ENCODE measurements at regions not wholly inside any gene's neighbourhood (a gene's known extent, or its start where the extent isn't known, plus 50 kb on each side); places are given as distances from the start of the nearest gene placed in this dataset.

DNA sequence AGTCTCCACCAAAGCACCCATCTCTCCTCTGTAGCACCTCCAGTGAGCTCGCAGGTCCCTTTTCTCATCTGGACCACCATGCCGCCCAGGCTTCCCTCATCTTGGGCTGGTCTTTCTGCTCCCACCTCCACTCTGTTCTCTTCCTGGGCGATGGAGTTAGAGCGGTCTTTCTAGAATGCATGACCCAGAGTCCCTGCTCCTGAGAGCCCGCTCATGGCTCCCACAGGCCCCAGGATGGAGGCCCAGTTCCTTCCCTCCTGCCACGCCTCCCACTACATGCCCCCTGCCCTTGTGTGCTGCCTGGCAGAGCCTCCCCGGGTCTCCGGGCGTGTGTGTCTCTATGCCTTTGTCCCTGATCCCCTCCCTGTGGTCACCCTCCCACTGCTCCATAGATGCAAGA is 100.7 kb upstream of the RTL1 start:
- no peak for DNase-seq (ENCODE audit: low read depth in 2 of 2)

GRCh38 chr14:101004954-101005353 is 101.4 kb upstream of the RTL1 start:
- no peak for DNase-seq (ENCODE audit: low read depth in 2 of 2)

- no peak for DNase-seq (ENCODE audit: low read depth in 2 of 2)
These were observed 101.9 kb upstream of the RTL1 start for GRCh38 chr14:101005447-101005846.

- no peak for DNase-seq (ENCODE audit: low read depth in 2 of 2)
These were observed 102.5 kb upstream of the RTL1 start for GRCh38 chr14:101006008-101006407.

GRCh38 chr14:101007004-101007614 is 103.6 kb upstream of the RTL1 start:
- DNase-seq (ENCODE audit: low read depth in 2 of 2) = no peak

GRCh38 chr14:101007765-101008164 is 104.2 kb upstream of the RTL1 start:
- no peak for DNase-seq (ENCODE audit: low read depth in 2 of 2)

- no peak for DNase-seq (ENCODE audit: low read depth in 2 of 2)
These were observed 104.7 kb upstream of the RTL1 start for GRCh38 chr14:101008196-101008595.

GRCh38 chr14:101008631-101009336 is 105.3 kb upstream of the RTL1 start:
- DNase-seq (ENCODE audit: low read depth in 2 of 2) = no peak

DNA sequence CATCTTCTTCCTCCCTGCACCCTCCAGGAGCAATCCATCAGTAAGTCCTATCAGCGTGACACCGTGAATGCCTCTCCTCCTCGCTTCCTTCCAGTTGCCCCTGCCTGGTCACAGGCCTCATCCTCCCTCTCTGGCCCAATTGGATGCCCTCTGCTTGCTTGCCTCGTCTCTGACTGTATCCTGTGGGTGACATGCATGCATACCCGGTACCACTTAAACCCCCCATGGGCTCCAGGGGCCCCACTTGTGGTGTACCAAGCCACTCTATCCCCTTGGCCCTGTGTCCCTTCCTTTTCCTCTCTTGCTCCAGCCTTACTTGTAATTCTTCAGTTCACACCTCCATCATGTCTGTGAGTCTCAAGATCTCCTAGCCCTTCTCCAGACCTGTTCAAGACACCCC is 106.0 kb upstream of the RTL1 start:
- DNase-seq (ENCODE audit: low read depth in 2 of 2) = no peak

- no peak for DNase-seq (ENCODE audit: low read depth in 2 of 2)
These were observed 106.8 kb upstream of the RTL1 start for GRCh38 chr14:101010293-101010692.

DNA sequence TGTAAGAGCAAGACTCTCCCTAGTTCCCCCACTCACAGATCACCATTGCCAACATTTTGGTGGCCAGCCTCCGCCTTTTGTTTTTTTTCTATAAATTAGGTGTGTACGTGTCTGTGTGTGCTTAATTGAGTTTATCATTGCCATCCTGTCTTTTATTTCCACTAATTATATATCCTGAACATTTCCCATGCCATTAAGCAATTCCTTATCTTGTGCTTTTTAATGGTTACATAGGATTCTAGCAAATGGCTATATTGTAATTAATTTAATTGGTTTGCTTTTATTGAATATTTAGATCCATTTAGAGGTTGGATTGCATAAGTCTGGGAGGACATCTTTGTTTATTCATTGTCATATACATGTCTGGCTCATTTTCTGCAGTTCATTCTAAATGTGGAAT is 107.3 kb upstream of the RTL1 start:
- no peak for DNase-seq (ENCODE audit: low read depth in 2 of 2)

DNA sequence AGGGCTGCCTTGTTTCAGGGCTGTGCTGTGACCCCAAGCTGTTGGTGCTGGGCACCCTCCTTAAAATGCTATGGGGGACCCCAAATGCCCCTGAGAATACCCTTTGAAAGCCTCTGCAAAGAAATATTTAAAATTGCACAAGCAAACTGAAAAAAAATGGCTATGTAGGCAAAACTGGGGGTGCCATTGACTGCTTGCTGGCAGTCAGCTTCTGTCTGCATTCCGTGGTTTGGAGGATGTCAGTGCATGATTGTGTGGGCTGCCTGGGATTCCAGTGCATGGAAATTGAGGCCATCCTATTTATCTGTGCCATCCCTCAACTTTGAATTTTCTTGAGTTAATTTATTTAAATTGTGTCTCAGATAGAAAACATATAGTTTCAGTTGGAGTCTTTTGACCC is 113.7 kb upstream of the RTL1 start:
- no peak for DNase-seq (ENCODE audit: low read depth in 2 of 2)

DNA sequence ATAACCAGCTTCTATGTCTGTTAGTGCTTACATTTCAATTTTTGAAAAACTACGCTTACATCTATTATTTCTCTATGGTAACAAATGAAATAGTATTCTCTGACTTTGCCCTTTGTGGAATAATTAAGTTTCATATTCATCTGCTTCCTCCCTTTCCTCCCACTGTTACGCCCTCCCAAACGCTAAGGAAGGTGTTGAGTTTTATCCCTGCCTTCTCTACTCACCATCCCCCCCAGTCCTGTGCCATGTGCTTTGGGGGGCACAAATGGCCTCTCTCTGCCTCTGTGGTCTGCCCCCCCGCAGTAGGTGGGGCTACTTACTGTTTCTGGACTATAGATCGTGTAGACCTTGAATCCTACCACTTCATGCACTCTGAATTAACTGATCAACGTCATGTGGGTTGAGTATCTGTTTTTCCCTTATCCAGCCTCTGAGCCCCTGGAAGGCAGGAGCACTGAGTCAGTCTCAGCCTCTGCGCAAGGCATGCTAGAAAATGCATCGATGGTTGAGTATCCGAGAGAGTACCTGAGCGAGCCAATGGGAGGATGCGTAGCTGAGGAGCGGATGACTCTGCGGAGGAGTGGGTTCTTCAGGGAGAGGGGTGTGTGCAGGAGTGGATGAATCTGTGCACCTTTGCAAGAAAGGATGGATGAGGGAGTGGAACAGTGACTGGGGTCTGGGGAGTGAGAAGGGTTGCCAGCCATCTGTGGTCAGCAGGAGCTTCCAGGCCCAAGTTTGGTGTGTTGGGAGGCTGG is 114.5 kb upstream of the RTL1 start:
- DNase-seq (ENCODE audit: low read depth in 2 of 2) = no peak

- DNase-seq (ENCODE audit: low read depth in 2 of 2) = no peak
These were observed 115.2 kb upstream of the RTL1 start for GRCh38 chr14:101018561-101019290.

DNA sequence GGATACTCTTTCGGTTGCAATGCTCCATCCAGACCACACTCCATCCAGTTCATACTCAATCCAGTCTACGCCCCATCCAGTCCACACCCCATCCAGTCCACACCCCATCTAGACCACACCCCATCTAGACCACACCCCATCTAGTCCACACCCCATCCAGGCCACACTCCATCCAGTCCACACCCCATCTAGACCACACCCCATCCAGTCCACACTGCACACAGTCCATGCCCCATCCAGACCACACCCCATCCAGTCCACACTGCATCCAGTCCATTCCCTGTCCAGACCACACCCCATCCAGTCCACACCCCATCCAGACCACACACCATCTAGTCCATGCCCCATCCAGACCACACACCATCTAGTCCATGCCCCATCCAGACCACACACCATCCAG is 116.0 kb upstream of the RTL1 start:
- DNase-seq (ENCODE audit: low read depth in 2 of 2) = no peak

DNA sequence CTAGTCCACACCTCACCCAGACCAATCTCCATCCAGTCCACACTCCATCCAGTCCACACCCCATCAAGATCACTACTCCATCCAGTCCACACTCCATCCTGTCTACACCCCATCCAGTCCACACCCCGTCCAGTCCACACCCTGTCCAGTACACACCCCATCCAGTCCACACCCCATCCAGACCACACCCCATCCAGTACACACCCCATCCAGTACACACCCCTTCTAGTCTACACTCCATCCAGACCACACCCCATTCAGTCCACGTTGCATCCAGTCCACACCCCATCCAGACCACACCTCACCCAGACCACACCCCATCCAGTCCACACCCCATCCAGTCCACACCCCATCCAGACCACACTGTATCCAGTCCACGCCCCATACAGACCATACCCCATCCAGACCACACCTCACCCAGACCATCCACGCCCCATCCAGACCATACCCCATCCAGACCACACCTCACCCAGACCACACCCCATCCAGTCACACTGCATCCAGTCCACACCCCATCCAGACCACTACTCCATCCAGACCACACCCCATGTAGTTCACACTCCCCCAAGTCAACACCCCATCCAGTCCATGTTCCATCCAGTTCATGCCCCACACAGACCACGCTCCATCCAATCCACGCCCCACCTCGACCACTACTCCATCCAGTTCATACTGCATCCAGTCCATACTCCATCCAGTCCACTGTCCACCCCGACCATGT is 116.6 kb upstream of the RTL1 start:
- DNase-seq (ENCODE audit: low read depth in 2 of 2) = no peak

DNA sequence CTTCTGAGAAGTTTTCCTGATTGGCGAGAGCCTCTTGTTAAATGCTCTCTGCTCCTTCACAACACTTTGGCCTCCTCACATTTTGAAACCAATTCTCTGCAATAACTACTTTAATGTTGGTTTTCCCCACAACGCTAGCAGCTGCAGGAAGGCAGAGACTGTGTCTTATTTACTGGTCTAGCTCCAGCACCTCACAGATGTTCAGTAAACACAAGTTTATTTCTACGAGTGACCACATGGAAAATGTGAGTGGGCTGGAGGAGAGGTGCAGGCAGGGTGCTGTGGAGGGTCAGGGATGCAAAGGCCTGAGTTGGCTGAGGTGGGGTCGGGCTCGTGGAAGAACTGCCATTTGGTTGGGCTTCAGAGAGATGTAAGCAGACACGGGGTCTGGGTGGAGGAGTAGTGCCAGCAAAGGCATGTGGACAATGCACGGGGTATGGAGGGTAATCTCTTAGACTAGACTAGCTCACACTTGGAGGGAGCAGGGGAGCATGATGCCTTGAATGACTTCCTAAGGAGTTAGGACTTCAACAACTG is 117.4 kb upstream of the RTL1 start:
- no peak for DNase-seq (ENCODE audit: low read depth in 2 of 2)

GRCh38 chr14:101022121-101022520 is 118.6 kb upstream of the RTL1 start:
- no peak for DNase-seq (ENCODE audit: low read depth in 2 of 2)

GRCh38 chr14:101022916-101023435 is 119.5 kb upstream of the RTL1 start:
- no peak for DNase-seq (ENCODE audit: low read depth in 2 of 2)

GRCh38 chr14:101024686-101025085 is 121.2 kb upstream of the RTL1 start:
- no peak for DNase-seq (ENCODE audit: low read depth in 2 of 2)

- no peak for DNase-seq (ENCODE audit: low read depth in 2 of 2)
These were observed 121.6 kb upstream of the RTL1 start for GRCh38 chr14:101025131-101025530.
